ENCODE measurements at regions not wholly inside any gene's neighbourhood (a gene's known extent, or its start where the extent isn't known, plus 50 kb on each side); places are given as distances from the start of the nearest gene placed in this dataset.

DNA sequence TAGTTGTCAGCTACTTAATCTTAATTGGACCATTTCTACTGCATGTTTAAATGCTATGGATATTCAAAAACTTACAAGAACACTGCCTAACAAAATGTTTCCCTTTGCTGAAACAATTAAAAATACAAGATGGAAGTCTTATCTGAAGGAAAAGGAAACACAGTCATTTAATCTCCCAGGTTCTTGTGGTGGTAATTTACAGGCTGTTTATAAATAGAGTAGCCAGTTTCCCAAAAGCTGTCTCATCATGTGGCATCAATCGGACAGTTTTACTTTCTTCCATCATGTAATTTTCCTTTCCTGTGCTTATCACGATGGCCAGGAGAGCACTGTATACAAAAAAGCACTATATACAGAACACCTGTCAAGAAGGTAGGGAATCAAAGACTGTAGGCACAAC, 368.1 kb downstream of the ZEB2 start:
- TF ChIP-seq, protein P1, sequence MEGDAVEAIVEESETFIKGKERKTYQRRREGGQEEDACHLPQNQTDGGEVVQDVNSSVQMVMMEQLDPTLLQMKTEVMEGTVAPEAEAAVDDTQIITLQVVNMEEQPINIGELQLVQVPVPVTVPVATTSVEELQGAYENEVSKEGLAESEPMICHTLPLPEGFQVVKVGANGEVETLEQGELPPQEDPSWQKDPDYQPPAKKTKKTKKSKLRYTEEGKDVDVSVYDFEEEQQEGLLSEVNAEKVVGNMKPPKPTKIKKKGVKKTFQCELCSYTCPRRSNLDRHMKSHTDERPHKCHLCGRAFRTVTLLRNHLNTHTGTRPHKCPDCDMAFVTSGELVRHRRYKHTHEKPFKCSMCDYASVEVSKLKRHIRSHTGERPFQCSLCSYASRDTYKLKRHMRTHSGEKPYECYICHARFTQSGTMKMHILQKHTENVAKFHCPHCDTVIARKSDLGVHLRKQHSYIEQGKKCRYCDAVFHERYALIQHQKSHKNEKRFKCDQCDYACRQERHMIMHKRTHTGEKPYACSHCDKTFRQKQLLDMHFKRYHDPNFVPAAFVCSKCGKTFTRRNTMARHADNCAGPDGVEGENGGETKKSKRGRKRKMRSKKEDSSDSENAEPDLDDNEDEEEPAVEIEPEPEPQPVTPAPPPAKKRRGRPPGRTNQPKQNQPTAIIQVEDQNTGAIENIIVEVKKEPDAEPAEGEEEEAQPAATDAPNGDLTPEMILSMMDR (IDR thresholded peaks at IDR 0.05; ENCODE audit: insufficient read depth, low read length, poor library complexity, severe bottlenecking), result no peak
- no peak for TF ChIP-seq EZH2phosphoT487 (conservative IDR thresholded peaks at IDR 0.05; ENCODE audit: low read length)

All from SU-DHL-6 (cell line).